Astrocyte (in vitro differentiated cells and primary cell): ENCODE measurements at regions not wholly inside any gene's neighbourhood (a gene's known extent, or its start where the extent isn't known, plus 50 kb on each side); places are given as distances from the start of the nearest gene placed in this dataset.

Experiments
- DNase-seq: peaks from one replicate; pipeline ENCODE4 v3.0.0-alpha.2; 2010; ENCODE audit warnings: low read depth
- FAIRE-seq: peaks from 2 replicates; lab custom pipeline; 2011; peaks lifted over from hg19 to GRCh38; lab: Jason Lieb, UNC
- H2AFZ ChIP-seq: 2 replicates; pipeline ENCODE4 v1.6.0; 2012; ENCODE audit warnings: low read depth, low read length, inconsistent platforms
- H3K27ac ChIP-seq: 2 replicates; pipeline ENCODE4 v1.5.1; 2011; ENCODE audit warnings: low read depth, low read length, inconsistent platforms
- H3K27me3 ChIP-seq: 2 replicates; pipeline ENCODE4 v1.6.0; 2011; ENCODE audit warnings: low read length, inconsistent platforms; ENCODE audit not compliant: insufficient read depth
- H3K36me3 ChIP-seq: 2 replicates; pipeline ENCODE4 v1.5.1; 2011; ENCODE audit warnings: low read length, inconsistent platforms; ENCODE audit not compliant: insufficient read depth
- H3K4me1 ChIP-seq: 2 replicates; pipeline ENCODE4 v1.5.1; 2011; ENCODE audit warnings: low read length, inconsistent platforms; ENCODE audit not compliant: insufficient read depth
- H3K4me2 ChIP-seq: 2 replicates; pipeline ENCODE4 v1.6.0; 2012; ENCODE audit warnings: low read length, inconsistent platforms
- H3K4me3 ChIP-seq: 2 replicates; pipeline ENCODE4 v1.5.1; 2011; ENCODE audit warnings: low read depth, mild to moderate bottlenecking, low read length, inconsistent platforms; ENCODE audit not compliant: insufficient read depth
- H3K79me2 ChIP-seq: 2 replicates; pipeline ENCODE4 v1.6.0; 2012; ENCODE audit warnings: mild to moderate bottlenecking, low read length, inconsistent platforms; ENCODE audit not compliant: insufficient read depth
- H3K9ac ChIP-seq: 2 replicates; pipeline ENCODE4 v1.6.0; 2012; ENCODE audit warnings: mild to moderate bottlenecking, low read length, inconsistent platforms
- H3K9me3 ChIP-seq: 2 replicates; pipeline ENCODE4 v1.5.1; 2012; ENCODE audit warnings: low read depth, mild to moderate bottlenecking, low read length, inconsistent platforms; ENCODE audit not compliant: insufficient read depth
- H4K20me1 ChIP-seq: 2 replicates; pipeline ENCODE4 v1.6.0; 2012; ENCODE audit warnings: low read length, inconsistent platforms; ENCODE audit not compliant: insufficient read depth
- H3K27ac Mint-ChIP-seq: one replicate; pipeline ENCODE4 v1.8.0; 2021; ENCODE audit warnings: mild to moderate bottlenecking, mixed read lengths; ENCODE audit not compliant: unreplicated experiment
- H3K27me3 Mint-ChIP-seq: one replicate; pipeline ENCODE4 v1.8.0; 2021; ENCODE audit warnings: low read depth, mixed read lengths; ENCODE audit not compliant: unreplicated experiment
- H3K36me3 Mint-ChIP-seq: one replicate; pipeline ENCODE4 v1.8.0; 2021; ENCODE audit warnings: low read depth, mixed read lengths; ENCODE audit not compliant: unreplicated experiment
- H3K4me1 Mint-ChIP-seq: one replicate; pipeline ENCODE4 v1.8.0; 2021; ENCODE audit warnings: low read depth, mixed read lengths; ENCODE audit not compliant: unreplicated experiment
- H3K4me3 Mint-ChIP-seq: one replicate; pipeline ENCODE4 v1.8.0; 2021; ENCODE audit warnings: mild to moderate bottlenecking, moderate library complexity, mixed read lengths; ENCODE audit not compliant: unreplicated experiment
- H3K9me3 Mint-ChIP-seq: one replicate; pipeline ENCODE4 v1.8.0; 2021; ENCODE audit warnings: mild to moderate bottlenecking, mixed read lengths; ENCODE audit not compliant: unreplicated experiment
- CTCF ChIP-seq: IDR thresholded peaks from 2 replicates; pipeline ENCODE4 v1.5.1; 2011; ENCODE audit warnings: low read depth, mild to moderate bottlenecking, inconsistent platforms, low read length, moderate library complexity; ENCODE audit not compliant: insufficient read depth
- EZH2 ChIP-seq: IDR thresholded peaks from 2 replicates; pipeline ENCODE4 v1.6.1; 2012; ENCODE audit warnings: mild to moderate bottlenecking, low read length, inconsistent platforms; ENCODE audit not compliant: insufficient read depth

GRCh38 chr12:45601390-45601789 is 128.1 kb upstream of the ARID2 start:
- H3K4me1 Mint-ChIP-seq: no peaks in the 10 kb centered on the region
- H3K9me3 Mint-ChIP-seq: peaks cover 11% of the 10 kb centered on the region
- no peak overlapping the region for H3K27ac Mint-ChIP-seq
- H4K20me1 ChIP-seq: no peaks in the 10 kb centered on the region
- DNase-seq (no peak), FAIRE-seq (no peak)
- TF ChIP-seq CTCF (no peak), EZH2 (no peak)
- H3K27me3 Mint-ChIP-seq: no peaks in the 10 kb centered on the region
- no peak overlapping the region for H3K4me2 ChIP-seq
- no peak overlapping the region for H3K27ac ChIP-seq
- H3K4me3 ChIP-seq: no peak overlapping the region
- H3K9ac ChIP-seq: no peak overlapping the region
- no peaks in the 10 kb centered on the region for H3K79me2 ChIP-seq
- H2AFZ ChIP-seq: no peak overlapping the region
- no peaks in the 10 kb centered on the region for H3K4me1 ChIP-seq
- no peaks in the 10 kb centered on the region for H3K27me3 ChIP-seq
- H3K36me3 ChIP-seq: no peaks in the 10 kb centered on the region
- H3K9me3 ChIP-seq: no peaks in the 10 kb centered on the region
- H3K4me3 Mint-ChIP-seq: no peak overlapping the region
- no peaks in the 10 kb centered on the region for H3K36me3 Mint-ChIP-seq

- no peaks in the 10 kb centered on the region for H3K27me3 Mint-ChIP-seq
- H3K4me3 Mint-ChIP-seq: no peak overlapping the region
- no peaks in the 10 kb centered on the region for H3K36me3 Mint-ChIP-seq
Observed at GRCh38 chr12:45601888-45602287, 127.6 kb upstream of the ARID2 start.

More at GRCh38 chr12:45601888-45602287, 127.6 kb upstream of the ARID2 start:
- no peaks in the 10 kb centered on the region for H3K4me1 ChIP-seq
- H4K20me1 ChIP-seq: no peaks in the 10 kb centered on the region
- Mint-ChIP-seq H3K4me1 (no peaks in the 10 kb centered on the region), H3K27ac (no peak overlapping the region), H3K9me3 (peaks cover 11% of the 10 kb centered on the region)
- TF ChIP-seq EZH2 (no peak), CTCF (no peak)
- H3K9ac ChIP-seq: no peak overlapping the region
- no peaks in the 10 kb centered on the region for H3K79me2 ChIP-seq
- no peak overlapping the region for H3K27ac ChIP-seq
- no peaks in the 10 kb centered on the region for H3K27me3 ChIP-seq
- H2AFZ ChIP-seq: no peak overlapping the region
- DNase-seq (no peak), FAIRE-seq (no peak)
- H3K36me3 ChIP-seq: no peaks in the 10 kb centered on the region
- H3K4me2 ChIP-seq: no peak overlapping the region
- H3K9me3 ChIP-seq: no peaks in the 10 kb centered on the region
- H3K4me3 ChIP-seq: no peak overlapping the region
